Heart left ventricle (tissue), 16 donors: ENCODE measurements at regions not wholly inside any gene's neighbourhood (a gene's known extent, or its start where the extent isn't known, plus 50 kb on each side); places are given as distances from the start of the nearest gene placed in this dataset.

Source experiments
- ATAC-seq, 4 donors: fragments of 200-7000 bp; cut with Tn5 transposase; one replicate each; pipeline ENCODE4 v1.9.1; 2020 to 2022; ENCODE audit warnings: moderate library complexity in 4 of 4, mild to moderate bottlenecking in 3 of 4, moderate number of reproducible peaks in 1 of 4
- DNase-seq, 5 donors: peaks; one replicate each; pipeline ENCODE4 v3.0.0-alpha.2; 2020
- H3K27ac ChIP-seq, 12 donors: fragments of 200-600 bp; sonication (generic) in 4 of 12; one replicate each; pipeline versions ENCODE4 v1.5.0 to v1.8.0; 2016 to 2022; ENCODE audit warnings: mild to moderate bottlenecking in 2 of 12
- H3K27me3 ChIP-seq, 9 donors: fragments of 200-600 bp; sonication (generic) in 2 of 9; one replicate each; pipeline versions ENCODE4 v1.5.1 to v1.8.0; 2016 to 2022; ENCODE audit warnings: mild to moderate bottlenecking in 3 of 9
- H3K36me3 ChIP-seq, 9 donors: fragments of 200-600 bp; sonication (generic) in 2 of 9; one replicate each; pipeline versions ENCODE4 v1.5.0 to v1.8.0; 2018 to 2022; ENCODE audit warnings: mild to moderate bottlenecking in 2 of 9
- H3K4me1 ChIP-seq, 12 donors: fragments of 200-600 bp; sonication (generic) in 4 of 12; one replicate each; pipeline versions ENCODE4 v1.5.0 to v1.8.0; 2016 to 2022; ENCODE audit warnings: mild to moderate bottlenecking in 3 of 12
- H3K4me3 ChIP-seq, 12 donors: fragments of 200-600 bp; sonication (generic) in 4 of 12; one replicate each; pipeline versions ENCODE4 v1.5.0 to v1.8.0; 2017 to 2022; ENCODE audit warnings: mild to moderate bottlenecking in 9 of 12, moderate library complexity in 4 of 12
- H3K9me3 ChIP-seq, 12 donors: fragments of 200-600 bp; sonication (generic) in 4 of 12; one replicate each; pipeline versions ENCODE4 v1.5.0 to v1.8.0; 2016 to 2022; ENCODE audit warnings: mild to moderate bottlenecking in 1 of 12
- CTCF ChIP-seq, 12 donors: fragments of 200-600 bp; sonication (generic) in 4 of 12; IDR thresholded peaks; one replicate each; pipeline versions ENCODE4 v1.5.0 to v1.8.0; 2018 to 2022; ENCODE audit warnings: antibody characterized with exemption in 12 of 12, mild to moderate bottlenecking in 5 of 12
- POLR2A ChIP-seq, 2 donors: fragments of 450-650 bp; IDR thresholded peaks; one replicate each; pipeline ENCODE4 v1.6.1; 2017; ENCODE audit warnings: antibody characterized with exemption in 2 of 2, mild to moderate bottlenecking in 2 of 2, moderate library complexity in 2 of 2
- WGBS, 4 donors: extraction: QIAGEN DNeasy Blood & Tissue Kit in 2 of 4; methylation state at CpG; one replicate each; pipeline versions ENCODE4 v1.1.5 to v1.1.7; 2013 to 2018; 5-methylcytosine and 5-hydroxymethylcytosine counted together
- intact Hi-C, 10 donors: fragments of 100-400 bp; cut with DNase I; formaldehyde crosslinking; loops; one replicate each; pipeline versions ENCODE4 v1.11.1 to v1.14.2; 2022
- donor health status: ischemic (EF 13 %, LVEDD 7.1; RV severe dilation, severe dysfunction).
- donor health status: healthy with polysubstance abuse.
- donor health status: DM: no; HTN: yes; CAD: no.
- donor health status: DM: no; HTN: no; CAD: no.
- donor health status: ischemic (EF 25% LVEDD 6.9; RV normal size, moderate dysfunction).
- donor health status: ischemic (EF 25% LVEDD 5.7; RV mildly dilated, moderate dysfunction).
- donor health status: healthy.
- donor health status: DM: yes; HTN: yes; CAD: no.
- donor health status: ischemic (EF 35%, LVEDD 5.7; RV mildly dilated, moderate dysfunction).
- donor health status: nonischemic (EF 11% LVEDD 7.7; RV severe dilation, severe dysfunction).
- donor health status: DM: yes; HTN: yes; CAD: no.
- donor health status: PGD.
- donor health status: ischemic (EF 29% LVEDD 5.4; RV normal size, mild dysfunction).
- donor health status: nonischemic (EF 23%, LVEDD 6.1; RV moderate dilation, normal function).

GRCh38 chr11:109726061-109726460, 304.1 kb downstream of the C11orf87 start:
- Histone ChIP-seq H3K27ac (no peak overlapping the region), H3K4me3 (no peak overlapping the region), H3K27me3 (no peaks in the 10 kb centered on the region), H3K9me3 (peaks cover 0 to 4% (median 0%) of the 10 kb centered on the region in 12 donors), H3K4me1 (no peaks in the 10 kb centered on the region), H3K36me3 (no peaks in the 10 kb centered on the region)
- no peak for TF ChIP-seq POLR2A (IDR thresholded peaks at IDR 0.05)
- no peak for TF ChIP-seq CTCF (IDR thresholded peaks at IDR 0.05)
- ATAC-seq (no peak), DNase-seq (no peak)
- 60 to 84% (median 73%) methylated on average over 2 of the region's 2 CpGs for WGBS, 4 donors
- intact Hi-C loops: no loop called here

GRCh38 chr11:109728056-109728455, 306.1 kb downstream of the C11orf87 start:
- no peaks in the 10 kb centered on the region for H3K36me3 ChIP-seq
- intact Hi-C loops: no loop called here
- DNase-seq (no peak), ATAC-seq (no peak)
- H3K4me1 ChIP-seq: no peaks in the 10 kb centered on the region
- no peak overlapping the region for H3K4me3 ChIP-seq
- 90 to 97% (median 93%) methylated on average over 1 of the region's 1 CpG for WGBS, 4 donors
- H3K27me3 ChIP-seq: no peaks in the 10 kb centered on the region
- no peak overlapping the region for H3K27ac ChIP-seq
- TF ChIP-seq CTCF (IDR thresholded peaks at IDR 0.05) (no peak), POLR2A (IDR thresholded peaks at IDR 0.05) (no peak)
- peaks cover 0 to 4% (median 0%) of the 10 kb centered on the region in 12 donors for H3K9me3 ChIP-seq

GRCh38 chr11:109729761-109730160, 307.8 kb downstream of the C11orf87 start:
- intact Hi-C loops: no loop called here
- 73 to 90% (median 80%) methylated on average over 3 to 4 of the region's 4 CpGs for WGBS, 4 donors
- Histone ChIP-seq H3K27ac (no peak overlapping the region), H3K36me3 (no peaks in the 10 kb centered on the region), H3K4me1 (peaks cover 0 to 7% (median 0%) of the 10 kb centered on the region in 12 donors), H3K27me3 (no peaks in the 10 kb centered on the region), H3K9me3 (no peaks in the 10 kb centered on the region), H3K4me3 (no peak overlapping the region)
- DNase-seq (no peak), ATAC-seq (no peak)
- TF ChIP-seq POLR2A (IDR thresholded peaks at IDR 0.05) (no peak), CTCF (IDR thresholded peaks at IDR 0.05) (no peak)

GRCh38 chr11:109730669-109731068, 308.7 kb downstream of the C11orf87 start:
- Histone ChIP-seq H3K4me1 (peaks cover 0 to 12% (median 0%) of the 10 kb centered on the region in 12 donors), H3K4me3 (no peak overlapping the region), H3K27me3 (no peaks in the 10 kb centered on the region), H3K27ac (no peak overlapping the region), H3K36me3 (no peaks in the 10 kb centered on the region), H3K9me3 (no peaks in the 10 kb centered on the region)
- ATAC-seq (no peak), DNase-seq (no peak)
- WGBS, 4 donors: 56 to 73% (median 61%) methylated on average over 2 of the region's 2 CpGs
- intact Hi-C loops: no loop called here
- TF ChIP-seq POLR2A (IDR thresholded peaks at IDR 0.05): no peak
- TF ChIP-seq CTCF (IDR thresholded peaks at IDR 0.05): no peak
